ENCODE measurements at regions not wholly inside any gene's neighbourhood (a gene's known extent, or its start where the extent isn't known, plus 50 kb on each side); places are given as distances from the start of the nearest gene placed in this dataset.
"Not testable (repeated sequence)": the region's sequence is repeated elsewhere in the genome, so short reads cannot be mapped to it uniquely, and the experiment has no call there.

GRCh38 chr12:61563665-61564450 is 696.3 kb upstream of the USP15 start:
- CTCF ChIA-PET = no interaction called here
- no peak for DNase-seq (ENCODE audit: extremely low spot score)
- POLR2A ChIA-PET = no interaction called here
- no peak for TF ChIP-seq CTBP1 (IDR thresholded peaks at IDR 0.05; ENCODE audit: borderline replicate concordance)
- TF ChIP-seq ELF4 (IDR thresholded peaks at IDR 0.05) = no peak
- TF ChIP-seq HDGF (IDR thresholded peaks at IDR 0.05; ENCODE audit: borderline replicate concordance) = no peak
- TF ChIP-seq ARNT (IDR thresholded peaks at IDR 0.05) = no peak
- TF ChIP-seq FOXK2 (IDR thresholded peaks at IDR 0.05) = no peak
- no peak for TF ChIP-seq L3MBTL2 (conservative IDR thresholded peaks at IDR 0.05)
- TF ChIP-seq BHLHE40 (IDR thresholded peaks at IDR 0.05; ENCODE audit: borderline replicate concordance) = no peak
- TF ChIP-seq, protein P1, sequence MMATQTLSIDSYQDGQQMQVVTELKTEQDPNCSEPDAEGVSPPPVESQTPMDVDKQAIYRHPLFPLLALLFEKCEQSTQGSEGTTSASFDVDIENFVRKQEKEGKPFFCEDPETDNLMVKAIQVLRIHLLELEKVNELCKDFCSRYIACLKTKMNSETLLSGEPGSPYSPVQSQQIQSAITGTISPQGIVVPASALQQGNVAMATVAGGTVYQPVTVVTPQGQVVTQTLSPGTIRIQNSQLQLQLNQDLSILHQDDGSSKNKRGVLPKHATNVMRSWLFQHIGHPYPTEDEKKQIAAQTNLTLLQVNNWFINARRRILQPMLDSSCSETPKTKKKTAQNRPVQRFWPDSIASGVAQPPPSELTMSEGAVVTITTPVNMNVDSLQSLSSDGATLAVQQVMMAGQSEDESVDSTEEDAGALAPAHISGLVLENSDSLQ (IDR thresholded peaks at IDR 0.05) = no peak
- no peak for TF ChIP-seq NFRKB (IDR thresholded peaks at IDR 0.05)
- TF ChIP-seq SP1 (IDR thresholded peaks at IDR 0.05) = no peak
- no peak for TF ChIP-seq ZNF384 (IDR thresholded peaks at IDR 0.05)

DNA sequence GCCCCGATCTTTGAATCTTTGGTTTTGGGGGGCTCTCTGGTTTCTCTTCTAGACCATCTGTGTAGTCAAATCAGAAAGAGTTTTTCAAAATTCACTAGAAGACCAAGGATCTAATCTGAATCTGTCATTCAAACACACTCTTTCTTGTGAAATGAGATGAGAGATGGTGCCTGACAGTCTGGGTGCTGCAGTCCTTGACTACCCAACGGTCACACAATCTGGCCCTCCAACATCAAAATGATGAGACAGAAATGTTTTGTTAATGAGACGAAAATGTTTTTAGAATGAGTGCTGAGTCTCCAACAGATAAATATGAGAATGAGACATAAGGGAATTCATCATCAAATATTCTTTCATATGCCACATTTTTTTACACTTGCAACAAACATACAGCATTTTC is 695.7 kb upstream of the USP15 start:
- TF ChIP-seq LEF1 (IDR thresholded peaks at IDR 0.05; ENCODE audit: borderline replicate concordance) (no peak), ZNF384 (IDR thresholded peaks at IDR 0.05) (no peak), FOXM1 (IDR thresholded peaks at IDR 0.05; ENCODE audit: borderline replicate concordance) (no peak), ELF4 (IDR thresholded peaks at IDR 0.05) (no peak)
- DNase-seq (ENCODE audit: extremely low spot score) = no peak
- CTCF ChIA-PET = no interaction called here
- POLR2A ChIA-PET = no interaction called here

DNA sequence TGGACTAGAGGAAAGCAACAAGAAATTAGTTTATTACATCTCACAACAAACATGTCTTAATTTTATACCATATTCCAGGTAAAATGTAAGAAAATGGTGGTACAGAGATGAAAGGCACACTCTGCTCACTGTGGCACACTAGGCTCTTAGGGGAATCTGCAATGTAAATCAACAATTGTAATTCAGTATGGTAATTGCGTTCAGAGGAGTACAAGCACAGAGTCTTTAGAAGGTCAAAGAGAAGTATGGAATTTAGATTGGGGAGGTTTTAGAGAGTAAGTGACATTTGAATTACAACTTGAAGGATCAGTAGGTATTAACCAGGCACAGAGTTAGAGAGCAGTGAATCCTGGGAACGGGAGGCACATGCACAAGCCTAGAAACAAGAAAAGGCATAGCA is 694.0 kb upstream of the USP15 start:
- CTCF ChIA-PET = no interaction called here
- POLR2A ChIA-PET = no interaction called here
- no peak for DNase-seq (ENCODE audit: extremely low spot score)
- TF ChIP-seq BHLHE40 (IDR thresholded peaks at IDR 0.05; ENCODE audit: borderline replicate concordance) = no peak
- no peak for TF ChIP-seq SP1 (IDR thresholded peaks at IDR 0.05)
- no peak for TF ChIP-seq FOXK2 (IDR thresholded peaks at IDR 0.05)
- no peak for TF ChIP-seq ZNF384 (IDR thresholded peaks at IDR 0.05)
- TF ChIP-seq, protein P1 (IDR thresholded peaks at IDR 0.05) = no peak
- TF ChIP-seq LEF1 (IDR thresholded peaks at IDR 0.05; ENCODE audit: borderline replicate concordance) = no peak
- no peak for TF ChIP-seq ELF4 (IDR thresholded peaks at IDR 0.05)
- no peak for TF ChIP-seq L3MBTL2 (conservative IDR thresholded peaks at IDR 0.05)
- no peak for TF ChIP-seq SUZ12 (IDR thresholded peaks at IDR 0.05)
- no peak for TF ChIP-seq NFRKB (IDR thresholded peaks at IDR 0.05)
- TF ChIP-seq HDGF (IDR thresholded peaks at IDR 0.05; ENCODE audit: borderline replicate concordance) = no peak
- no peak for TF ChIP-seq ARNT (IDR thresholded peaks at IDR 0.05)
- TF ChIP-seq FOXM1 (IDR thresholded peaks at IDR 0.05; ENCODE audit: borderline replicate concordance) = no peak
- TF ChIP-seq FOXA1 (IDR thresholded peaks at IDR 0.05) = no peak

- no peak for DNase-seq (ENCODE audit: extremely low spot score)
- CTCF ChIA-PET = no interaction called here
- TF ChIP-seq L3MBTL2 (conservative IDR thresholded peaks at IDR 0.05) (no peak), LEF1 (IDR thresholded peaks at IDR 0.05; ENCODE audit: borderline replicate concordance) (no peak), HDGF (IDR thresholded peaks at IDR 0.05; ENCODE audit: borderline replicate concordance) (no peak), CTBP1 (IDR thresholded peaks at IDR 0.05; ENCODE audit: borderline replicate concordance) (no peak), TARDBP (IDR thresholded peaks at IDR 0.05) (no peak), BHLHE40 (IDR thresholded peaks at IDR 0.05; ENCODE audit: borderline replicate concordance) (no peak), SP1 (IDR thresholded peaks at IDR 0.05) (no peak), FOXA1 (IDR thresholded peaks at IDR 0.05) (no peak), FOXK2 (IDR thresholded peaks at IDR 0.05) (no peak), ELF4 (IDR thresholded peaks at IDR 0.05) (no peak), FOXM1 (IDR thresholded peaks at IDR 0.05; ENCODE audit: borderline replicate concordance) (no peak), NFRKB (IDR thresholded peaks at IDR 0.05) (no peak), ZNF384 (IDR thresholded peaks at IDR 0.05) (no peak), ARNT (IDR thresholded peaks at IDR 0.05) (no peak), SUZ12 (IDR thresholded peaks at IDR 0.05) (no peak)
- TF ChIP-seq, protein P1 (IDR thresholded peaks at IDR 0.05) = no peak
- POLR2A ChIA-PET = no interaction called here
Measured at GRCh38 chr12:61574339-61574738, 685.9 kb upstream of the USP15 start.

DNA sequence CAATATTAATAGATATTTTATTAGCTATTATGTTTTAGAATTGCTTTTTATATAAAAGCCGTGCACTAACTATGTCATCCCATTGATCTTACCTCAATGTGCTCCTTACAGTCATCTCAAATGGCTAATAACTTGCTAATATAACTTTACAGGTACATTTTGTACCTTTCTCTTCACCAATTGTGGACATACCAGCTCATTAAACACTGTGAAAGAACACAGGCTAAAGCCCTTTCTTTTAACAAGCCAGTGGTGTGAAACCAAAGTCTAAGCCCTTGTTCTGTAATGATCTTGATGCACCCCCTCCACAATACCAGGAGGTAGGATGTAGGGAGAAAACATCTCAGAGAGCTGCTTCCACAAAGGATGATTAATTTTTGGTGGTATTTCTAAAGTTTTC is 675.3 kb upstream of the USP15 start:
- DNase-seq (ENCODE audit: extremely low spot score) = no peak
- TF ChIP-seq TARDBP (IDR thresholded peaks at IDR 0.05) (no peak), ELF4 (IDR thresholded peaks at IDR 0.05) (no peak), LEF1 (IDR thresholded peaks at IDR 0.05; ENCODE audit: borderline replicate concordance) (no peak), L3MBTL2 (conservative IDR thresholded peaks at IDR 0.05) (no peak), SUZ12 (IDR thresholded peaks at IDR 0.05) (no peak), NFRKB (IDR thresholded peaks at IDR 0.05) (no peak), BHLHE40 (IDR thresholded peaks at IDR 0.05; ENCODE audit: borderline replicate concordance) (no peak), ARNT (IDR thresholded peaks at IDR 0.05) (no peak), CTBP1 (IDR thresholded peaks at IDR 0.05; ENCODE audit: borderline replicate concordance) (no peak), SP1 (IDR thresholded peaks at IDR 0.05) (no peak), FOXK2 (IDR thresholded peaks at IDR 0.05) (no peak), HDGF (IDR thresholded peaks at IDR 0.05; ENCODE audit: borderline replicate concordance) (no peak), ZNF384 (IDR thresholded peaks at IDR 0.05) (no peak), FOXM1 (IDR thresholded peaks at IDR 0.05; ENCODE audit: borderline replicate concordance) (no peak), FOXA1 (IDR thresholded peaks at IDR 0.05) (no peak)
- TF ChIP-seq, protein P1 (IDR thresholded peaks at IDR 0.05) = no peak
- ChIA-PET POLR2A (no interaction called here), CTCF (no interaction called here)

GRCh38 chr12:61590864-61591263 is 669.3 kb upstream of the USP15 start:
- DNase-seq (ENCODE audit: extremely low spot score); CTCF ChIA-PET; POLR2A ChIA-PET: not testable (repeated sequence)

All from HEK293T (cell line).